Mesothelial cell of epicardium (in vitro differentiated cells): ENCODE measurements at regions not wholly inside any gene's neighbourhood (a gene's known extent, or its start where the extent isn't known, plus 50 kb on each side); places are given as distances from the start of the nearest gene placed in this dataset.

ENCODE experiments used
- DNase-seq, 2 experiments: peaks; one replicate each; pipeline ENCODE4 v3.0.0; 2021; ENCODE audit warnings: low spot score in 2 of 2; ENCODE audit not compliant: unreplicated experiment in 2 of 2
- H3K27ac Mint-ChIP-seq: 2 replicates; pipeline ENCODE4 v1.8.0; 2021; ENCODE audit warnings: mixed read lengths
- H3K27me3 Mint-ChIP-seq: 2 replicates; pipeline ENCODE4 v1.8.0; 2021; ENCODE audit warnings: low read depth, mixed read lengths
- H3K36me3 Mint-ChIP-seq: 2 replicates; pipeline ENCODE4 v1.8.0; 2021; ENCODE audit warnings: mixed read lengths
- H3K4me1 Mint-ChIP-seq: 2 replicates; pipeline ENCODE4 v1.8.0; 2021; ENCODE audit warnings: mixed read lengths
- H3K4me3 Mint-ChIP-seq: 2 replicates; pipeline ENCODE4 v1.8.0; 2021; ENCODE audit warnings: mild to moderate bottlenecking, moderate library complexity, mixed read lengths
- H3K9me3 Mint-ChIP-seq: 2 replicates; pipeline ENCODE4 v1.8.0; 2021; ENCODE audit warnings: mixed read lengths
- TF ChIP-seq, protein P1 (sequence below): fragments of 200-600 bp; sonication (generic); IDR thresholded peaks from one replicate; pipeline ENCODE4 v1.5.0; 2021; ENCODE audit warnings: antibody characterized with exemption; ENCODE audit not compliant: unreplicated experiment

- H3K4me1 Mint-ChIP-seq: peaks cover 35% of the 10 kb centered on the region
- H3K36me3 Mint-ChIP-seq: no peaks in the 10 kb centered on the region
- no peak overlapping the region for H3K27ac Mint-ChIP-seq
- TF ChIP-seq, protein P1, sequence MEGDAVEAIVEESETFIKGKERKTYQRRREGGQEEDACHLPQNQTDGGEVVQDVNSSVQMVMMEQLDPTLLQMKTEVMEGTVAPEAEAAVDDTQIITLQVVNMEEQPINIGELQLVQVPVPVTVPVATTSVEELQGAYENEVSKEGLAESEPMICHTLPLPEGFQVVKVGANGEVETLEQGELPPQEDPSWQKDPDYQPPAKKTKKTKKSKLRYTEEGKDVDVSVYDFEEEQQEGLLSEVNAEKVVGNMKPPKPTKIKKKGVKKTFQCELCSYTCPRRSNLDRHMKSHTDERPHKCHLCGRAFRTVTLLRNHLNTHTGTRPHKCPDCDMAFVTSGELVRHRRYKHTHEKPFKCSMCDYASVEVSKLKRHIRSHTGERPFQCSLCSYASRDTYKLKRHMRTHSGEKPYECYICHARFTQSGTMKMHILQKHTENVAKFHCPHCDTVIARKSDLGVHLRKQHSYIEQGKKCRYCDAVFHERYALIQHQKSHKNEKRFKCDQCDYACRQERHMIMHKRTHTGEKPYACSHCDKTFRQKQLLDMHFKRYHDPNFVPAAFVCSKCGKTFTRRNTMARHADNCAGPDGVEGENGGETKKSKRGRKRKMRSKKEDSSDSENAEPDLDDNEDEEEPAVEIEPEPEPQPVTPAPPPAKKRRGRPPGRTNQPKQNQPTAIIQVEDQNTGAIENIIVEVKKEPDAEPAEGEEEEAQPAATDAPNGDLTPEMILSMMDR: no peak
- H3K27me3 Mint-ChIP-seq: no peaks in the 10 kb centered on the region
- peak; percentile 5 to 37 for DNase-seq
- H3K9me3 Mint-ChIP-seq: no peaks in the 10 kb centered on the region
- H3K4me3 Mint-ChIP-seq: no peak overlapping the region
These were observed 213.4 kb upstream of the GSE1 start for GRCh38 chr16:85399583-85400284.

DNA sequence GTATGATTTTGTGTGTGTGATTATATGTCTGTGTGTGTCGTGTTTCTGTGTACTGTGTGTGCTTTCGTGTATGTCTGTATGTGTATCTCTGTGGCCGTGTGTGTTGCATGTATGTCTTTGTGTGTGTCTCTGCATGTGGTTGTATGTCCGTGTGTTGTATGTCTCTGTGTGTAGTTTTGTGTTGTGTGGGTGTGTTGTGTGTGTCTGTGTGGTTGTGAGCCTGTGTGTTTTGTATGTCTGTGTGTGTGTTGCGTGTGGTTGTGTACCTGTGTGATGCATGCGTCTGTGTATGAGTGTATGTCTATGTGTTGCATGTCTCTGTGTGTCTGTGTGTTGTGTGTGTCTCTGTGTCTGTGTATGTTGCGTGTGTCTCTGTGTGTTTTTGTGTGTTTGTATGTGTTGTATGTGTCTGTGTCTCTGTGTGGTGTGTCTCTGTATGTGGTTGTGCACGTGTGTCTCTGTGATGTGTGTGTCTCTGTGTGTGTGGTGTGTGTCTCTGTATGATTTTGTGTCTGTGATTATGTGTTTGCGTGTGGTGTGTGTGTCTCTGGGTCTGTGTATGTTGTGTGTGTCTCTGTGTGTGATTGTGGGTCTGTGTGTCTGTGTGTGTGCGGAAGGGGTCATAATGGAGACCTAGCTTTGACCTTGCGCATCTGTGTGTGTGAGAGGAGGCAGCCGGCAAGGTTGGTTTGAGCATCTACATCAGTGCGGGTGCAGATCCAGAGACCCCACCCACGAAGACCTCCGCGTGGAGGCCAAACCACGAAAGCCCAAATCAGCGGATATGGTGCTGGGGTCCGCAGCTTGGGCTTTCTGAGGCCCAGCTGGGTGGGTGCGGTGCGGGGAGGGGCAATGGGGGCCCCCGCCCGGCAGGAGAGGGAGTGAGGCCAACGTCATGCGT, 212.6 kb upstream of the GSE1 start:
- peak in 1 of 2 experiments; percentile 12 for DNase-seq
- H3K27ac Mint-ChIP-seq: no peak overlapping the region
- peaks cover 27% of the 10 kb centered on the region for H3K4me1 Mint-ChIP-seq
- H3K9me3 Mint-ChIP-seq: no peaks in the 10 kb centered on the region
- TF ChIP-seq, protein P1: no peak
- no peak overlapping the region for H3K4me3 Mint-ChIP-seq
- no peaks in the 10 kb centered on the region for H3K27me3 Mint-ChIP-seq
- no peaks in the 10 kb centered on the region for H3K36me3 Mint-ChIP-seq

- DNase-seq: peak; percentile 12 to 36
- no peaks in the 10 kb centered on the region for H3K9me3 Mint-ChIP-seq
- TF ChIP-seq, protein P1: no peak
- no peaks in the 10 kb centered on the region for H3K36me3 Mint-ChIP-seq
- H3K27ac Mint-ChIP-seq: no peak overlapping the region
- H3K4me3 Mint-ChIP-seq: no peak overlapping the region
- H3K27me3 Mint-ChIP-seq: no peaks in the 10 kb centered on the region
- H3K4me1 Mint-ChIP-seq: peaks cover 20% of the 10 kb centered on the region
These were observed 211.7 kb upstream of the GSE1 start for GRCh38 chr16:85401370-85401916.

GRCh38 chr16:85401917-85402766, 211.0 kb upstream of the GSE1 start:
- TF ChIP-seq, protein P1: no peak
- Mint-ChIP-seq H3K4me3 (no peak overlapping the region), H3K36me3 (no peaks in the 10 kb centered on the region), H3K27ac (no peak overlapping the region), H3K9me3 (no peaks in the 10 kb centered on the region), H3K27me3 (no peaks in the 10 kb centered on the region), H3K4me1 (peaks cover 16% of the 10 kb centered on the region)
- DNase-seq: peak; percentile 12 to 34
